GM21515 (cell line): ENCODE measurements at regions not wholly inside any gene's neighbourhood (a gene's known extent, or its start where the extent isn't known, plus 50 kb on each side); places are given as distances from the start of the nearest gene placed in this dataset.
"Not testable (repeated sequence)": the region's sequence is repeated elsewhere in the genome, so short reads cannot be mapped to it uniquely, and the experiment has no call there.

ENCODE experiments used
- ATAC-seq: cut with Tn5 transposase; IDR thresholded peaks from one replicate; pipeline ENCODE4 v1.9.1; 2021; ENCODE audit not compliant: unreplicated experiment

DNA sequence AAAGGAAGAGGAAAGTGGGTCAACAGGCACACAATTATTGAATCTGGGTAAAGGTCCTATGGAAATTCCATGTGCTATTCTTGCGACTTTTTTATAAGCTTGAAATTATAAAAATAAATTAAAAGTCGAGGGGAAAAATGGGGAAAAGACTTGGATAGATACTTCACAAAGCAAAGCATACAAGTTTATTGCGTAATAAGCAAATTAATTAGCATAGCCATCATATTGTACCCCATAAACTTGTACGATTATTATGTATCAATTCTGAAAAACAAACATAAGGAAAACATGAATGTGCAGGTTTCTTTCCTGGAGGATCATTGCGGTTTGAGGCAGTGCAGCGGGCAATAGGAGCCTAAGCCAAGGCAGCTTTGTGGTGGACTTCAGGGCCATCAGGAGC lies 351.6 kb upstream of the NOX3 start:
- ATAC-seq, result no peak

DNA sequence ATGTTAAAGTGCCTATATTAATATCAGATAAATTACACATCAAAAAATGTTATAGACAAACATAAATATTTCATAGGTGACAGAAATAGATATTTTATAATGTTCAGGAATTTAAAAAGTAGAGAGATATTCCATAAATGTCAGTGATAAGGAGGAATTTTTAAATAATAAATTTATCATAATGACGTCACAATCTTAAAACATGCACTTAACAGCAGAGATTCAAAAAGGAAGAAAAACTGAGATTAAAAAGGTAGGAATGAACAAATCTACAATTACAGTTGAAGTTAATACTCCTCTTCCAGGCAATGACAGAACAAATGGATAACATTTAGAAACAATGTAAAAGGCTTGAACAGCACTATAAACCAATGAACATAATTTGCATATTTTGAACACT lies 345.4 kb upstream of the NOX3 start:
- ATAC-seq, result no peak

DNA sequence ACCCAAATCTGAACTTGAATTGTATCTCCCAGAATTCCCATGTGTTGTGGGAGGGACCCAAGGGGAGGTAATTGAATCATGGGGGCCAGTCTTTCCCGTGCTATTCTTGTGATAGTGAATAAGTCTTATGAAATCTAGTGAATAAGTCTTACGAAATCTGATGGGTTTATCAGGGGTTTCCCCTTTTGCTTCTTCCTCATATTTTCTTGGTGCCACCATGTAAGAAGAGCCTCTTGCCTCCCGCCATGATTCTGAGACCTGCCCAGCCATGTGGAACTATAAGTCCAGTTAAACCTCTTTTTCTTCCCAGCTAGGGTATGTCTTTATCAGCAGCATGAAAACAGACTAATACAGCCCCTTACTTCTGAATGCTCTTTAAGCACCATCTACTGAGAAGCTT lies 343.2 kb upstream of the NOX3 start:
- not testable (repeated sequence) for ATAC-seq

DNA sequence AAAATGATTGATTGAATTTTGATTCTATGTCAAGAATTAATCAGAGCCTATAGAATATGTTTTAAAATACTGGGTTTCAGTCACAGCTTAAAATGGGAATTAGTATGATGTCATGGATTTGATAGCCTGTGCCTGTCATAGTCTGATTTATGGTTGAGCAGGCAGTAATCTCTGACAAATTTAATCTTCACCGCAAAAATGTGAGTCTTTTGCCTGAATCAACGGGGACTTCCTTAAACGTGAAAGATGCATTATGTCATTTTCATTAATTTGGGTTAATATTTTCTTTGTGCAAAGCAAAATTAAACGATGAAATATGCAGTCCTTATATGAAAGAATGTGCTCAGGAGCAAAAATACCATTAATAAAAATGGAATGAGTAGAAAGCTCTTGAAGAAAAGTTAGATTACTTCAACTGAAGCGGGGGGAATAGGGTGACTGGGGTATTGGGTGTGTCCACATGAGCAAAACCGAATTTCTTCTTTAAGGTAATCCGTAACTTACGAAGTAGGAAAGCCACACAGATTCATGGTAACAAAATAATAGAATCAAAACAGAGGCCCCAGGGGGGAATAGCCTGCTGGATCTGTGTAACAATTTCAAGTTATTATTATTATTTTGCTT lies 339.6 kb upstream of the NOX3 start:
- ATAC-seq, result no peak

DNA sequence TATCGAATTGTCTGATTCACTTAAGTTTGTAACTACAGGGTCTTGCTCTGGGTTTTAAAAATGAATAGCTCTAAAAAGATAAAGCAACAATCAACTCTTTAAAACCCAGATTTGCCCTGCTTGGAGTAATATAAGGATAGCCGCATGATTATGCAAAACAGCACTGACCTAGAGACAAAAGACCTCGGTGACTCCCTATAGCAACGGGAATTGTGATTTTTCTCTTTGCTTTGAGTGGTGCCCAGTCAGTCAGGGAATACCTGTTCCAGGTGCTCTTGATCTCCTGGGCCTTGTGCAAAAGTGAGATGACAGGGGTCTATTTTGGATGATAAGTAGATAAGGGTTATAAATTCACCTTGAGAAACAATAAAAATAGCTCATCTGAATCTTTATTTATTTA lies 336.3 kb upstream of the NOX3 start:
- ATAC-seq, result no peak

DNA sequence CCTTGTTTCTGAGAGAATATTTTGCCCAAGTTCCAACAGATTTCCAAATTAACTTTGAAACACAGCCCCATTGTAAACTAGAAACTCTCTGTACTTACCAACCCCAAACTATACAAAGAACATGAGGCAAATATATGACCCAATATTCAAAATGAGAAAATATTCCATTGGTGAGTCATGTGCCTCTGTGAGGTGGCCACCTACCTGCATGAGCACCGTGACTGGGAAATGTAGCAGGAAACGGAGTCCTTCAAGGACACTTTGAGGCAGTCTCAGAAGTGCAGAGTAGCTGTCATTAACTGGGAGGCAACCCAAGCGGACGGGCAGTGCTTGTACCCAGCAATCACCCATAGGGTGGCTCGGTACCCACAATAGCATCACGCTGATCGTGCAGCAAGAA lies 335.5 kb upstream of the NOX3 start:
- no peak for ATAC-seq

DNA sequence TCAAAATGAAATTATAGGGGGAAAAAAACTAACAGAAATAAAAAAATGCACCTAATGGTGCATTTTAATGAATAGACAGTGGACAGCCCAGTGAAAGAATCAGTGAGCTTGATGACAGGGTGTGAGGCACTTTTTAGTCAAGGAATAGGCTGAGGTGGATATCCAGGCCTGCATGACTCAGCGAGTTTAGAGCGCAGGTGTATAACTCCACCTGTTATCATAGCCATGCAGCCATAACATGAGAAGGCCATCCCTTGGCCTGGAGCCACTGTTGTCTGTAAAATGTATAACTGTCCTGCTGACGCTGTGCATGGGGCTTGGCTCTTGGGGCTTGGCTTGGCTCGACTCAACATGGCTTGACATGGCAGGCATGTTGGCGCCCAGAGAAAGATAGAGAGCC lies 331.5 kb upstream of the NOX3 start:
- no peak for ATAC-seq

DNA sequence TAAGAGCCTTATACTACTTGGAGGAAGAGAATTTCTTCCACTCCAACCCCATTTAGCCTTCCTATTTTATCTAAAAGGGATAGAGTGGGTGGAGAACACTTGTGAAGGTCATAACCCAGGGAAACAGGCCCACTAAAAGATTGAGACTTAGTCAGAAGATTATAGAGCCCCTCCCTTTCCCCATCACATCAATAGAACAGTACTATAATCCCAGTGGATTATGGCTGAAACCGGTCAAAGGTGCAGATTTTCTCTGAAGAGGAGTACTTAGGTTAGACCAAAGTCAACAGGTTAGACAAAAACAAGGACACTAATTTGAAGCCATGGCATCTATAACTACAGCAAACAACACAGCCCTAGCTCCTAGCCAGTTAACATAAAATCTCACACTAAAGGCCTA lies 330.9 kb upstream of the NOX3 start:
- no peak for ATAC-seq

DNA sequence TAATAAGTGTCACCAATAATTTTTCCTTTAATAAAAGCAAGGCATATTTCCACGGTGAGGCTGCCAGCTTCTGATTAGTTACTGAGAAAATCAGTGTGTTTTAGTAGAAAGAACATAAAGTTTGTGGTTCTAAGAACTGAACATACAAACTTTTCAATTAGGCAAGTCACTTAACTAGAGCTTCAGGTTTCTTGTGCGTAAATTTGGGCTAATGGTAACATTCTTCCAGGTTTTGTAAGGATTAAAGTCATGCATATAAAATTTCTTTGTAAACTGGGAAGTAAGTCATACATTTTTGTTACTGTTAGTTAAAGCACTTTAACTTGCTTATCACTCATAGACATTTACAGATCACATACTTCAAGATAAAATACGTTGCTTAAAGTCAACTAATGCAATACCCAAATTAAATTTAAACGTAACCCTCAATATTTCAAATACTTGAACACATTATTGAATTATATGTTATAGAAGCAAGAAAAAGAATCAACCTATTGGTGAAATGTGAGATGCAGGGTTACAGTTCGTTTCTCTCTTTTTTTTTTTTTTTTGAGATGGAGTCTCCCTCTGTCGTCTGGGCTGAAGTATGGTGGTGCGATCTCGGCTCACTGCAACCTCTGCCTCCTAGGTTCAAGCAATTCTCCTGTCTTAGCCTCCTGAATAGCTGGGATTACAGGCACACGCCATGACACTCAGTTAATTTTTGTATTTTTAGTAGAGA lies 327.3 kb upstream of the NOX3 start:
- ATAC-seq, result no peak

DNA sequence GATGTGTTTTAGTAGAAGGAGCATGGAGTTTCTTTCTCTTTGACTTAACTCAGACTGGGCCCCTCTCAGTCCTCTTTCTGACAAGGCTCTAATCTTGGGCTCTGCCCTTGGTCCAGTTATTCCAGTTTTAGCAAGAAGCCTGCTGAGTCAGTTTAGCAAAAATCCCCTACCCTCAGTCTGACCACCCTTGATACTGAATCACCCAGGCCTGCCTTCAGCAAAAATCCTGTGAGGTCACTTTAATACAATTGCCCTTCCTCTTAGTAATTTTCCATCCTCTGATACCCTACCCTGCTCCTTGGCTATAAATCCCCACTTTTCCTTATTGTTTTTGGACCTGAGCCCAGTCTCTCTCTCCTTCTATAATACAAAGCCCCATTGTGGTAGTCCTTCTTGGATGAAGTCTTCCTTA lies 326.7 kb upstream of the NOX3 start:
- no peak for ATAC-seq

DNA sequence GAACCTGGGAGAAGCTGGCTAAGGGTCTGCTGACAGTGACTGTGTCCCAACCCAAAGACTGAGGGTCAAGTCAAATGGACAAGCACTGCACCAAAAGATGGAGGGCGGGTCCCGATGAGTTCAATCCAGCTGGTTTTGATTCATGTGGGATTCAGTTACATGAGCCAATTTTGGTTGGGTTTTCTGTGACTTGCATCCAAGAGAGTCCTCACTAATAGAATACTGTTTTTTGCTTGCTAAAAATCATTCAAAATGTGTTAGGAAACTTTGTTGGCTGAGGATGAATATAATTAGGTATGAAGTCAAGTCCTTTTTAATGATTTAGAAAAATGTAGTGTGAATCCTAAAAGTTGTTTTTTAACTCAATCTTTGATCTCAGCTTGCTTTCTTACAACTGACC lies 323.8 kb upstream of the NOX3 start:
- no peak for ATAC-seq

DNA sequence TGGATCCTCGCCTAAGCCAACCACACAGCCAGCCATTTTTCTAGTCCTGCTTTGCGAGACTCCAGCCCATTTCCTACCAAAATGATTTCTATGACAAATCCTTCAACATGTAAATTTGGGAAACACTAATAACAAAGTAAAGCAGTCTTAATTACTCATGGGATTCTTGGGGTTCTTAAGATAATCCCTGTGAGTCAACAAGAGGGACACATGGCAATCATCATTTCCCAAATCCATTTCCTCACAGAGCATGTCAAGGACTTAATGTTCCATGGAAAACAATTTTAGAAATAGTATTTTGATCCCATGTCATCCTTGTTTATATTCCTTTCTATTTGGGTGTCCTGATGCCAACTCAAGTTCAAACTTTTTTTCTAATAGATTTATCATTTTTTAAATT lies 322.7 kb upstream of the NOX3 start:
- ATAC-seq, result no peak

DNA sequence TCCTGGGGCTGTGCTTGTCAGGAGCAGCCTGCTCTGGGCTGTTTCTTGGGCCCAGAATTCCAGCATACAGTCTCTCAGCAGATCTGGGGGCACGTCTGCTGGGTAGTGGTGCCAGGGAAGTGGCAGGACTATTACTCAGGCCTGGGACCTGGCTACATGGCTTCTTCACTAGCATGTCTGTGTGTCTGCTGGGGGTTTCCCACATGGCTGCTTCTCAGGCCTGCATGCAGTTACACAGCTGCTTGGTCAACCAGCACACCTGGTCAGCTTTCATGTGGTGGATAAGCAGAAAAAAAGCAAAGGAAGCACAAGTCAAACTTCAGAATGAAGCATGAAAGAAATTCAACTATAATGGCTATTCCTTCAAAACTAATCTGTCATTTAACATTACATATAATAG lies 316.2 kb upstream of the NOX3 start:
- ATAC-seq, result no peak

DNA sequence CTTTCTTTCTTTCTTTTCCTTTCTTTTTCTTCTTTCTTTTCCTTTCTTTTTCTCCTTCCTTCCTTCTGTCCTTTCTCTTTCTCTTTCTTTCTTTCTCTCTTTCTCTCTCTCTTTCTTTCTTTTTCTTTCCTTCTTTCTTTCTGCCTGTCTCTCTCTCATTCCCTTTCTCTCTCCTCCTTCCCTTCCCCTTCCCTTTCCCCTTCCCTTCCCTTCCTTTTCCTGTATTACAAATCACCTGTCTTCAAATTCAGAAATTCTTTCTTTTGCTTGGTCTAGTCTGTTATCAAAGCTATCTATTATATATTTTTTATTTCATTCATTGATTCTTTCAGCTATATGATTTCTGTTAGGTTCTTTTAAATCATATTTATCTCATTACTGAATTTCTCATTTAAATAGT lies 315.2 kb upstream of the NOX3 start:
- ATAC-seq, result no peak

DNA sequence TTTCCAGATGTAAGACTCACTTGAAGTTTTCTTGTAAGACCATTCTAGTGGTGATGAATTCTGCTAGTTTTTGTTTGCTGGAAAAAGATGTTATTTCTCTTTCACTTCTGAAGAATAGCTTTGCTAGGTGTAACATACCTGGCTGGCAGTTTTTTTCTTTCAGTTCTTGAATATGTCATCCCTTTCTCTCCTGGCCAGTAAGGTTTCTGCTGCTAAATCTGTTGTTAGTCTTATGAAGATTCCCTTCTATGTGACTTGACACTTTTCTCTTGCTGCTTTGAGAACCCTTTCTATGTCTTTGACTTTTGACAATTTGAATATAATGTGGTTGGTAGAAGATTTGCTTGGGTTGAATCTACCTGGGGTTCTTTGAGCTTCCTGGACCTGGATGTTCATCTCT lies 314.7 kb upstream of the NOX3 start:
- ATAC-seq, result no peak

DNA sequence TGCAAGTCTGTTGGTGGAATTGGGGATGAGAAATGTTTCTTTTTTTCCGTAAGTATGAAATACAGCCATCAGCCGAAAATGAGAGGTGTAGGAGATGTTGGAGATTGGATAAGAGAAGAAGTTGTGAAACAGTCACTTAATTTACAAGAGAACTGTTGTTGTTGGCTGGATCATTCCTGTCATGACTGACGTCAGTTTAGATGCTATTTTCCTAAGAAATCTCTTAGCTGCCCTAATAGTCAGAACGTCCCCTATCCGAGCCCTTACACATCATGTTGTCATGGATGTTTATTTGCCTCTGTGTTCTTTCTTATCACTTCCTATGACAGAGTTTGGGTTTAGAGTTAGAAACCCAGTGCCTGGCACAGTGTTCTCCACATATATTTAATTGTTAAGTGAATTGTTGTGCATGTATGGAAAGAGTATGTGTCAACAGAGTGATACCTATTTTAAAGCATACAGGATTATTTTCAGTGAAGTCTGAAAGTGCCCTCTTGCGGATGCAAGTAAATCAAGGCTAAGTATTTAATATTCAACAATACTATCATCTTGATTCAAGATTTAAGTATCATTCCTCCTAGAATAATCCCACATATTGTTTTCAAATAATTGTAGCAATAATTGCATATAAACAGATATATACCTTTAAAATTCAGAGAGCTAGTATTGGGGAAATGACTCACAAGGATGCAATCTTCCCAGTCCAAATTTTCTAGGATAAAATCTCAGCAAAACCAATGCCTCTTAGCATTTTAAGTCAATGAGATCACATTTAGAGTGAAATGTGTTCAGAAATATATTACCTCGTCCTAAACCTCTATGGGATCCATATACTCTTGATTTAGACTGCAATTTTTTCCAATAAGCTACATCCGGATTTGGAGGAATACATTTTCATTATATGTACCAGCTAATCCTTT lies 309.9 kb upstream of the NOX3 start:
- ATAC-seq, result no peak

DNA sequence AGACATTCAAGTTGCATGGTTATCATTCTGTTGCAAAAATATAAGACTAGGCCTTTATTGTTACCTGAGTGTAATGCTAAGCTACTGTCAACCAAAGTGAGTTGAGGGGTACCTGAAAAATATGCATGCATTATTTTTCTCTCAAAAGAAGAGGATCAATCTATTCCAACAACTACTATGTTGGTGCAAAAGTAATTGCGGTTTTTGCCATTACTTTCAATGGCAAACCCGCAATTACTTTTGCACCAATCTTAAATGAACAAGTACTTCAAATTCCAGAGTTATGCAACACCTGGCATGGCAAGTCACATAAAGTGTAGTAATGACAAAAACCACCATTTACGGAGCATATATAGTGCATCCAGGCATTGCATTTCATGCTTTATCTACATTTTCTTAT lies 307.0 kb upstream of the NOX3 start:
- ATAC-seq, result no peak

DNA sequence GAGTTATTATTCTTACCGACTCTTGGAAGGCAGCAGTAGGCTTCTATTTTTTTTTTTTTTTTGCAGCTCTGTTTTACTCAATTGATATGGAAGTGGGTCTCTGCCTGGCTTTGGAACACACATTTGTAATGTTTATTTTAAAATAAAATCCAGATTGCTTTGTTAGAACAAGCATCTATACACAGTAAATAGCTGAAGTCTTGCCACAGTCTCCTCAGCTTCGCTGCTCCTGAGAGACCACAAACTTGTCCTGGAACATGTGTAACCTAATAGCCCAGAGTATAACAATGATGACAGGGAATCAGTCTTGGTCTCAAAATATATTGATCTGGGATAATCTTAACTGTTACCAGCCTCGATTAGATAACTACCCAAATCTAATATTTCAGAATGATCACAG lies 299.8 kb upstream of the NOX3 start:
- ATAC-seq, result no peak

DNA sequence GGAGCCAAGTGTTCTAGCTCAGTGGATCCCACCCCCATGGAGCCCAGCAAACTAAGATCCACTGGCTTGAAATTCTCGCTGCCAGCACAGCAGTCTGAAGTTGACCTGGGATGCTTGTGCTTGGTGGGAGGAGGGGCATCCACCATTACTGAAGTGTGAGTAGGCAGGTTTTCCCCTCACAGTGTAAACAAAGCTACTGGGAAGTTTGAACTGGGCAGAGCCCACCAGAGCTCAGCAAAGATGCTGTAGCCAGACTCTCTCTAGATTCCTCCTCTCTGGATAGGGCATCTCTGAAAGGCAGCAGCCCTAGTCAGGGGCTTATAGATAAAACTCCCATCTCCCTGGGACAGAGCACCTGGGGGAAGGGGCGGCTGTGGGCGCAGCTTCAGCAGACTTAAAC lies 293.1 kb upstream of the NOX3 start:
- not testable (repeated sequence) for ATAC-seq

DNA sequence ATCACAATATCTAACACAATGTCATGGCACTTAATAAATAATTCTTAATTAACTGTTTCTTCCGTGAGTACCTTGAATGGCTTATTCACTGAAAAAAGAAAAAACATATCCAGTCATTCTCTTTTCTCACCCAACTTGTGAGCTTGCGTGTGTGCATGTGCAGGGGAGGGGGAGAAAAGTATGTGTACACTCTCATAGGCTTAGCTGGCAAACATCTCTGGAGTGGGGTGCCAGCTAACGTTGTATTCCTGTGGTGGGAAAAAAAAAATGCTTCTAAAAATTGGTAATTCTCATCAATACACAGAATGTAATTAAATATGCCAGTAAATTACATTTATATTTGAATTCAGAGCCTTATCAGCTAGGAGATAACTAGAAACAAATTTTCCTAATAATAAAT lies 291.9 kb upstream of the NOX3 start:
- no peak for ATAC-seq

DNA sequence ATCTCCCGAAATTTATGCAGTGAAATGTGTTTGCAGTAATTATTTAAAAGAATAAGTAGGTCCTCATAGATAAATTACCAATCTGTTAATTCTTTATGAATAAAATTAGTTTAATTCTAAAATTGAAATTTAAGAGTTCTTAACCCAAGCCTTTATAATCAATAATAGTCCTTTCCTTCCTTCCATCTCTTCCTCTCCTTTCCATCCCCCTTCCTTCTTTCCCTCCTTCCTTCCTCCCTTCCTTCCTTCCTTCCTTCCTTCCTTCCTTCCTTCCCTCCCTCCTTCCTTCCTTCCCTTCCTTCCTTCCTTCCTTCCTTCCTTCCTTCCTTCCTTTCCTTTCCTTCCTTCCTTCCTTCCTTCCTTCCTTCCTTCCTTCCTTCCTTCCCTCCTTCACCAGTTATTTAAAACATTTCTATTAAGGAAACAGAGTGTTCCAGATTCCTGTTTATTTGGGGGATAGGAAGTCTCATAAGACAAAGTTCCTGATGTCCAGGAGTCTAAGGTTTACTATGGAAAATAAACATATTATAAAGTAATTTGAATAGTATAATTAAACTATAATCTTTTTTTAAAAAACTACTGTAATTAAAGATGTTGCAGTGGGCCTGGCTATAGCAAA lies 285.3 kb upstream of the NOX3 start:
- no peak for ATAC-seq
